ENCODE measurements at regions not wholly inside any gene's neighbourhood (a gene's known extent, or its start where the extent isn't known, plus 50 kb on each side); places are given as distances from the start of the nearest gene placed in this dataset.

DNA sequence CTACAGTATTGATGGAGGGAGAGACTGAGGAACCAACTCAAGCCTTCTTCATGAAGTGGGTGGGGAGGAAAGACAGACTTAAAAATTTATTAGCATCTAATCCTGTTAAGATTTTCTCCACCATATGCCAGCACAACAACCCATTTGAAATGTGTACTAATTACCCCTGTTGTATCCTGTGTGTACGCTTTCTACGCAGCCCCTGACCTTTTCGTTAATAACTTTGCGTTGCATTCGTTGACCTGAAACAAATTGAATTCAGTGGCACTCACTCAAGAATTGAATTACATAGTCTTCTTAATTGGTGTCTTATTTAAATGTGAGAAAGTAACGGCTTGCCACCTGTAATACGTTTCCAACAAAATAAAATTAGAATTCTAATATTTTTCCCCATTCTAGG lies 113.9 kb downstream of the LINC00237 start:
- Mint-ChIP-seq H3K4me1 (no peaks in the 10 kb centered on the region), H3K36me3 (ENCODE audit: low read depth) (no peaks in the 10 kb centered on the region), H3K4me3 (no peak overlapping the region), H3K9me3 (ENCODE audit: low read depth) (no peaks in the 10 kb centered on the region), H3K27ac (no peak overlapping the region), H3K27me3 (peaks cover 15% of the 10 kb centered on the region)
- intact Hi-C loops (cut with DNase I, micrococcal nuclease), result no loop called here
- DNase-seq (no peak), ATAC-seq (no peak)
- ChIA-PET POLR2A (no interaction called here), CTCF (no interaction called here)

DNA sequence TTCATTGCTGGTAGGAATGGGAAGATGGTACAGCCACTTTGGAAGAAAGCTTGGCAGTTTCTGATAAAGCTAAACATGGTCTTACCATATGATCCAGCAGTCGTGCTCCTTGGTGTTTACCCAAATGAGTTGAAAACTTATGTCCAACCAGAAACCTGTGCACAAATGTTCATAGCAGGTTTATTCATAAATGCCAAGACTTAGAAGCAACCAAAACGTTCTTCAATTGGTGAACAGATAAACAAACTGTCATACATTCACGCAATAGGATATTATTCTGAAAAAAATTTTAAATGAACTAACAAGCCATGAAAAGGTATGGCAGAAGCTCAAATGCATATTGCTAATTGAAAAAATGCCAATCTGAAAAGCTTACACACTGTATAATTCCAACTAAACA lies 117.1 kb downstream of the LINC00237 start:
- POLR2A ChIA-PET, result no interaction called here
- intact Hi-C loops (cut with DNase I, micrococcal nuclease), result no loop called here
- ATAC-seq, result no peak
- Mint-ChIP-seq H3K27me3 (peaks cover 13% of the 10 kb centered on the region), H3K27ac (no peak overlapping the region), H3K4me3 (no peak overlapping the region), H3K36me3 (ENCODE audit: low read depth) (no peaks in the 10 kb centered on the region), H3K9me3 (ENCODE audit: low read depth) (no peaks in the 10 kb centered on the region), H3K4me1 (no peaks in the 10 kb centered on the region)
- CTCF ChIA-PET, result no interaction called here
- DNase-seq, result no peak

DNA sequence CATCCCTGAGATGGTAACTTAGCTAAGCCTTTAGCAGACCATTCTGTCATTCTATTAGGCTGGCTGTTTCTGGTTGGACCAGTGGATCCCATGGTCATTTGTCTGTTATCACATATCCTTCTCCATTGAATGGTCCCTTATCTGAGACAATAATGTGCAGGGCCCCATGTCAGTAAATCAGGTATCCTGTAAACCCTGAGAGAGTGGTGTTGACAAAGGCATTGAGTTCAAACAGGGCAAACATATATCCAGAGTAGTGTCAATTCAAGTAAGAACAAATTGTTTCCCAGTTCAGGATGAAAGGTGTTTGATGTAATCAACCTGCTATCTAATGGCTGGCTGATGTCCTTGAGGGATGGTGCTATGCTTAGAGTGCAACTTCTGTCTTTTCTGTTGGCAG lies 126.2 kb downstream of the LINC00237 start:
- CTCF ChIA-PET, result no interaction called here
- DNase-seq (no peak), ATAC-seq (no peak)
- no peak overlapping the region for H3K4me3 Mint-ChIP-seq
- intact Hi-C loops (cut with DNase I, micrococcal nuclease), result no loop called here
- H3K27ac Mint-ChIP-seq, result no peak overlapping the region
- POLR2A ChIA-PET, result no interaction called here
- peaks cover 10% of the 10 kb centered on the region for H3K27me3 Mint-ChIP-seq
- H3K9me3 Mint-ChIP-seq (ENCODE audit: low read depth), result peaks cover 5% of the 10 kb centered on the region
- no peaks in the 10 kb centered on the region for H3K36me3 Mint-ChIP-seq (ENCODE audit: low read depth)
- H3K4me1 Mint-ChIP-seq, result no peaks in the 10 kb centered on the region

DNA sequence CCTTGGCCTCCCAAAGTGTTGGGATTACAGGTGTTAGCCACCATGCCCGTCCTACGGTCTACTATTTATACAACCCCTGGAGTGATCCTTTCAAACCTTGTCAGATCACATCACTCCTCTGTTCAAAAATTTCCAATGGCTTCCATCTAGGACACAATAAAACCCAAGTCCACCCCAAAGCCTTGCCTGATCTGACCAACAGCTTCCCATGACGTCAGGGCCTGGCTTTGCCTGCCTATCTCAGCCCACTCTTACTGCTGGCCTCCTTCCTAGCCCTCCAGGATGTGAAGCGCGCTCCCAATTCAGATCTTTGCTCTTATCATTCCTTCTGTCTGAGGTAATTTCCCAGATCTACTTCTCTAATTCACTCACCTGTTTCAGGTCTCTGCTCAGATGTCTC lies 128.4 kb downstream of the LINC00237 start:
- H3K4me3 Mint-ChIP-seq, result no peak overlapping the region
- H3K9me3 Mint-ChIP-seq (ENCODE audit: low read depth), result peaks cover 6% of the 10 kb centered on the region
- H3K4me1 Mint-ChIP-seq, result no peaks in the 10 kb centered on the region
- ATAC-seq, result no peak
- peaks cover 11% of the 10 kb centered on the region for H3K27me3 Mint-ChIP-seq
- no peak overlapping the region for H3K27ac Mint-ChIP-seq
- ChIA-PET POLR2A (no interaction called here), CTCF (no interaction called here)
- no peaks in the 10 kb centered on the region for H3K36me3 Mint-ChIP-seq (ENCODE audit: low read depth)
- DNase-seq, result no peak
- intact Hi-C loops (cut with DNase I, micrococcal nuclease), result no loop called here

- ATAC-seq, result no peak
- no peak overlapping the region for H3K4me3 Mint-ChIP-seq
- no peaks in the 10 kb centered on the region for H3K36me3 Mint-ChIP-seq (ENCODE audit: low read depth)
- no peak for DNase-seq
- peaks cover 1% of the 10 kb centered on the region for H3K9me3 Mint-ChIP-seq (ENCODE audit: low read depth)
- peaks cover 10% of the 10 kb centered on the region for H3K27me3 Mint-ChIP-seq
- no peaks in the 10 kb centered on the region for H3K4me1 Mint-ChIP-seq
- ChIA-PET POLR2A (no interaction called here), CTCF (no interaction called here)
- no peak overlapping the region for H3K27ac Mint-ChIP-seq
- intact Hi-C loops (cut with DNase I, micrococcal nuclease), result no loop called here
Observed at GRCh38 chr20:20972490-20972889, 133.7 kb downstream of the LINC00237 start.

DNA sequence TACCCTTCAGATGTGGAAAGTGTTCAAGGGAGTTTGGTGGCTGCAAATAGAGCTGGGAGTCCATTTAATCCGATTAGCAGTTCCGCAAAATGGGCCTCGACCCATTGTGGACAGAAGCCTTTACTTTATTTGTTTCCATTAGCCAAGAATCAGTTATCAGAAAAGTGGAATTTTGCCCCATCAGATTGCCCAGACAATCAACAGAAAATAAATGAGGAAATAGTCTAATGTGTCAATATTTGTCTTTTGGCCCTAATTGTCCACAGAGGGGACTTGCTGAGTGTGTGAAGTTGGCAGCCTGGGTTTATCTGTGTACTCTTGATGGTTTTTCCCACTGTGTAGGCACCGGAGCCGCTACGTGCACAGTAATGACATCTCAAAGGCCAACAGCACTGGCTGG lies 134.3 kb downstream of the LINC00237 start:
- ChIA-PET CTCF (no interaction called here), POLR2A (no interaction called here)
- Mint-ChIP-seq H3K4me3 (no peak overlapping the region), H3K27me3 (peaks cover 8% of the 10 kb centered on the region), H3K27ac (no peak overlapping the region), H3K9me3 (ENCODE audit: low read depth) (peaks cover 1% of the 10 kb centered on the region), H3K4me1 (no peaks in the 10 kb centered on the region), H3K36me3 (ENCODE audit: low read depth) (no peaks in the 10 kb centered on the region)
- no peak for ATAC-seq
- no peak for DNase-seq
- intact Hi-C loops (cut with DNase I, micrococcal nuclease), result no loop called here

DNA sequence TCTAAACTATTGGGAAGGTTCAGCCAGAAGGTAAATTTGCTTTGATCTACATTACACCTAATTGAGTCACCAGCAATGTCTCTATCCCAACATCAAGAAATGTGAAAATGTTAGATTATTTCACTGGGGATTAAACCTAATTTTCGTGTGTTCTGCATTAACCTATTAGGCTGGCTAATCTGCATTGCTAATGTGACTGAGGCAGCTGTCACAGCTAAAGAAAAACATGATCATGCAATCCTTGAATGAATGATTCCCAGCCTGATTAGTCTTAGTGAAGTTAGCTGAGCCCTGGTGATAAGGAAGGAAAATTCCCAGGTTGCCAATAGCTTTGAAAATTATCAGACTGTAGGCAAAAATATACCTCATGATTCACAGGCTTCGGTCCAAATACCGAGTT lies 135.3 kb downstream of the LINC00237 start:
- Mint-ChIP-seq H3K27me3 (peaks cover 8% of the 10 kb centered on the region), H3K9me3 (ENCODE audit: low read depth) (peaks cover 1% of the 10 kb centered on the region), H3K4me1 (no peaks in the 10 kb centered on the region), H3K27ac (no peak overlapping the region), H3K36me3 (ENCODE audit: low read depth) (no peaks in the 10 kb centered on the region), H3K4me3 (no peak overlapping the region)
- POLR2A ChIA-PET, result no interaction called here
- CTCF ChIA-PET, result no interaction called here
- intact Hi-C loops (cut with DNase I, micrococcal nuclease), result no loop called here
- ATAC-seq (no peak), DNase-seq (no peak)

DNA sequence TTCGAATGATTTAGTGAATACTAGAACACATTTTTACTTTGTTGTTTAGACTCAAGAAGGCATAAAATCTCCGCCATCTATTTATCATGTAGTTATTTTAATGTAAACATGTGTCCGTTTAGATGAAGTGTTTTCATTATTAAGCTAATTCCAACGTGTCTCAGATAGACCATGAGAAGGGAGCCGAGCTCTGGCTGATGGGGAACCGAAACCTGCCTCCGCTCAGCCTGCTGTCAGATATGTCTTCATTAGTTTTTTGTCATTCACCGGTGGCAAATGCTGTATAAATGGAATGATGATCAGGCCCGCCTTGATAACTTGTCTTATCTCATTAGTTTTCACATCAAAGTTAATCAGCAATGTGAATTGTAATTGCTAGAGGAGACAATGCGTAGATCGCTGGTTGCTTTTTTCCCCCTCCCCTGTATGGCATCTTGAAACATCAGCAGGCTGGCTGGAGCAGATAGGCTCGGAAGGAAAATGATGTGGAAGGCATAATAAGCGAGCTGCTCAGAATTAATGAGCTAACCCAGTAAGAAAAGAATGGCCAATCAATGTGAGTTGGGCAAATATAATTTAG lies 136.4 kb downstream of the LINC00237 start:
- POLR2A ChIA-PET, result no interaction called here
- DNase-seq (no peak), ATAC-seq (no peak)
- Mint-ChIP-seq H3K4me1 (no peaks in the 10 kb centered on the region), H3K36me3 (ENCODE audit: low read depth) (no peaks in the 10 kb centered on the region), H3K27me3 (peaks cover 7% of the 10 kb centered on the region), H3K4me3 (no peak overlapping the region), H3K27ac (no peak overlapping the region), H3K9me3 (ENCODE audit: low read depth) (peaks cover 1% of the 10 kb centered on the region)
- intact Hi-C loops (cut with DNase I, micrococcal nuclease), result no loop called here
- CTCF ChIA-PET, result no interaction called here

DNA sequence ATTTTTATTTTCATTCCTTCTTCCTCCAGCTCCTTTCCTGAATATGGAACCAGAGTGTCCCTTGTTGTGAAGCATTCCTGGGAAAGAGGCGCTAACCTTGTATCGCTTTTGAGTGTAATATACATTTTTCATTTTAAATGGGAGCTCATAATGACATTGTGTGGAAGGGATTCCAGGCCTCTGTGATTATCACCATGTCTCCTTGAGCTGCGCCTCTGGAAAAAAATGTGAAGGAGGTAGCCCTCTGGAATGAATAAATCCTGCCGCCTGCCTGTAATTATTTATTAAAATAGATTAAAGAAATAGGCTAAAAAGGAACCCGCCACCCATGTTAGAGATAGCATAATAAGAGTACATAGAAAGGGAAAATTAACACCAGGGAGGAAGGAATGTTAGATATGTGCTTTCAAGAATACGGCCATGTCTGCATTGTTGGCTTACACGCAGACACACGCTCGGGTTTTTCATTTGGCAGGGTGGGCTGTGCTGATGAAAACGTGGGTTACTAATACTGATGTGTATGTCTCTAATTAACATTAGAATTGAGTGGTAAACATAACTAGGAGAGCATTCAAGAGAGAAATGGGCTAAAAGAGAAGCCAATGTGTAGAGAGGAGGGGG lies 138.5 kb downstream of the LINC00237 start:
- Mint-ChIP-seq H3K4me1 (no peaks in the 10 kb centered on the region), H3K36me3 (ENCODE audit: low read depth) (no peaks in the 10 kb centered on the region), H3K27ac (no peak overlapping the region), H3K9me3 (ENCODE audit: low read depth) (no peaks in the 10 kb centered on the region), H3K27me3 (peaks cover 6% of the 10 kb centered on the region), H3K4me3 (no peak overlapping the region)
- ChIA-PET POLR2A (no interaction called here), CTCF (no interaction called here)
- intact Hi-C loops (cut with DNase I, micrococcal nuclease), result no loop called here
- DNase-seq, result no peak
- ATAC-seq, result no peak

GRCh38 chr20:20966171-20966570 lies 140.0 kb downstream of the LINC00237 start:
- DNase-seq, result no peak
- CTCF ChIA-PET, result no interaction called here
- Mint-ChIP-seq H3K27ac (no peak overlapping the region), H3K9me3 (ENCODE audit: low read depth) (no peaks in the 10 kb centered on the region), H3K36me3 (ENCODE audit: low read depth) (no peaks in the 10 kb centered on the region), H3K4me1 (no peaks in the 10 kb centered on the region), H3K27me3 (peaks cover 6% of the 10 kb centered on the region), H3K4me3 (no peak overlapping the region)
- intact Hi-C loops (cut with DNase I, micrococcal nuclease), result no loop called here
- POLR2A ChIA-PET, result no interaction called here
- no peak for ATAC-seq

- ChIA-PET POLR2A (no interaction called here), CTCF (no interaction called here)
- no peak for DNase-seq
- no peaks in the 10 kb centered on the region for H3K36me3 Mint-ChIP-seq (ENCODE audit: low read depth)
- H3K4me3 Mint-ChIP-seq, result no peak overlapping the region
- no peak for ATAC-seq
- no peaks in the 10 kb centered on the region for H3K4me1 Mint-ChIP-seq
- H3K9me3 Mint-ChIP-seq (ENCODE audit: low read depth), result no peaks in the 10 kb centered on the region
- no peak overlapping the region for H3K27ac Mint-ChIP-seq
- intact Hi-C loops (cut with DNase I, micrococcal nuclease), result no loop called here
- peaks cover 7% of the 10 kb centered on the region for H3K27me3 Mint-ChIP-seq
Observed at GRCh38 chr20:20959031-20959755, 147.0 kb downstream of the LINC00237 start.

GRCh38 chr20:20956513-20956931 lies 149.6 kb downstream of the LINC00237 start:
- intact Hi-C loops (cut with DNase I, micrococcal nuclease), result no loop called here
- DNase-seq (no peak), ATAC-seq (no peak)
- Mint-ChIP-seq H3K36me3 (ENCODE audit: low read depth) (no peaks in the 10 kb centered on the region), H3K27me3 (peaks cover 6% of the 10 kb centered on the region), H3K4me3 (no peak overlapping the region), H3K9me3 (ENCODE audit: low read depth) (no peaks in the 10 kb centered on the region), H3K27ac (no peak overlapping the region), H3K4me1 (no peaks in the 10 kb centered on the region)
- CTCF ChIA-PET, result no interaction called here
- POLR2A ChIA-PET, result no interaction called here

Measured in activated CD4-positive, alpha-beta T cell treated with anti-CD3 and anti-CD28 coated beads for 36 hours (primary cell).